CD4-positive, alpha-beta T cell treated with Interleukin-6 for 4 hours (primary cell): ENCODE measurements at regions not wholly inside any gene's neighbourhood (a gene's known extent, or its start where the extent isn't known, plus 50 kb on each side); places are given as distances from the start of the nearest gene placed in this dataset.

Experiments used
- DNase-seq: peaks from one replicate; pipeline ENCODE4 v3.0.0-alpha.2; 2020; ENCODE audit warnings: mixed read lengths

GRCh38 chr6:113396730-113397129 is 460.4 kb upstream of the MARCKS start:
- DNase-seq, result no peak

- DNase-seq, result no peak
Measured at GRCh38 chr6:113397236-113397635, 459.9 kb upstream of the MARCKS start.

- no peak for DNase-seq
Measured at GRCh38 chr6:113401231-113401630, 455.9 kb upstream of the MARCKS start.

- DNase-seq, result no peak
Measured at GRCh38 chr6:113402544-113402943, 454.6 kb upstream of the MARCKS start.

- no peak for DNase-seq
Measured at GRCh38 chr6:113403966-113404595, 453.1 kb upstream of the MARCKS start.

GRCh38 chr6:113405326-113406047 is 451.7 kb upstream of the MARCKS start:
- DNase-seq, result no peak

- no peak for DNase-seq
Measured at GRCh38 chr6:113406048-113406695, 451.0 kb upstream of the MARCKS start.

- no peak for DNase-seq
Measured at GRCh38 chr6:113411011-113411410, 446.1 kb upstream of the MARCKS start.

GRCh38 chr6:113412589-113413357 is 444.4 kb upstream of the MARCKS start:
- no peak for DNase-seq

GRCh38 chr6:113414511-113414910 is 442.6 kb upstream of the MARCKS start:
- no peak for DNase-seq

- DNase-seq, result no peak
Measured at GRCh38 chr6:113416170-113416569, 441.0 kb upstream of the MARCKS start.

GRCh38 chr6:113420290-113420689 is 436.9 kb upstream of the MARCKS start:
- DNase-seq, result no peak

GRCh38 chr6:113421997-113422396 is 435.1 kb upstream of the MARCKS start:
- DNase-seq, result no peak

GRCh38 chr6:113423956-113424355 is 433.2 kb upstream of the MARCKS start:
- no peak for DNase-seq

GRCh38 chr6:113425977-113426660 is 431.0 kb upstream of the MARCKS start:
- no peak for DNase-seq

- DNase-seq, result no peak
Measured at GRCh38 chr6:113427617-113428016, 429.5 kb upstream of the MARCKS start.

- no peak for DNase-seq
Measured at GRCh38 chr6:113428702-113429101, 428.4 kb upstream of the MARCKS start.

- no peak for DNase-seq
Measured at GRCh38 chr6:113432521-113433334, 424.4 kb upstream of the MARCKS start.

- no peak for DNase-seq
Measured at GRCh38 chr6:113433335-113433991, 423.7 kb upstream of the MARCKS start.

GRCh38 chr6:113434641-113435040 is 422.5 kb upstream of the MARCKS start:
- no peak for DNase-seq

GRCh38 chr6:113437566-113437965 is 419.6 kb upstream of the MARCKS start:
- DNase-seq, result no peak
